ENCODE measurements at regions not wholly inside any gene's neighbourhood (a gene's known extent, or its start where the extent isn't known, plus 50 kb on each side); places are given as distances from the start of the nearest gene placed in this dataset.

GRCh38 chr16:80104401-80104800, 436.4 kb upstream of the DYNLRB2 start:
- no peak for ATAC-seq (ENCODE audit: low read depth)
- intact Hi-C loops (cut with micrococcal nuclease), result no loop called here
- Histone ChIP-seq H3K36me3 (replicated peaks in 1 of 2; ENCODE audit: control extremely low read depth in 1 of 2, control insufficient read depth in 1 of 2, extremely low read depth in 1 of 2, insufficient read depth in 2 of 2, low read length in 1 of 2) (no peaks in the 10 kb centered on the region), H2AFZ (ENCODE audit: insufficient read depth, low read depth, low read length, poor library complexity, severe bottlenecking) (no peak overlapping the region), H3K4me2 (replicated peaks; ENCODE audit: low read depth, low read length, poor library complexity, severe bottlenecking) (no peak overlapping the region), H3K27ac (ENCODE audit: low read length in 2 of 2) (no peak overlapping the region), H4K20me1 (ENCODE audit: control insufficient read depth, insufficient read depth, low read length, poor library complexity, severe bottlenecking) (no peaks in the 10 kb centered on the region), H3K79me2 (ENCODE audit: control insufficient read depth, insufficient read depth, low read length) (no peaks in the 10 kb centered on the region), H3K4me3 (ENCODE audit: control extremely low read depth in 1 of 5, extremely low read depth in 1 of 5, insufficient read depth in 1 of 5, low read depth in 2 of 5, low read length in 4 of 5) (no peak overlapping the region), H3K4me1 (ENCODE audit: control insufficient read depth in 2 of 2, insufficient read depth in 2 of 2, low read length in 2 of 2) (no peaks in the 10 kb centered on the region), H3K9me3 (ENCODE audit: control extremely low read depth in 1 of 3, control insufficient read depth in 2 of 3, insufficient read depth in 1 of 3, low read length in 2 of 3) (no peaks in the 10 kb centered on the region), H3K9ac (ENCODE audit: low read length) (no peak overlapping the region), H3K27me3 (replicated peaks in 1 of 4; ENCODE audit: control extremely low read depth in 1 of 4, control insufficient read depth in 3 of 4, insufficient read depth in 4 of 4, low read length in 3 of 4) (no peaks in the 10 kb centered on the region)
- no peak overlapping the region for H3K27ac Mint-ChIP-seq
- no peak for TF ChIP-seq EZH2 (IDR thresholded peaks at IDR 0.05; ENCODE audit: borderline replicate concordance, insufficient read depth, low read depth, low read length, poor library complexity, severe bottlenecking)
- TF ChIP-seq, protein P1, sequence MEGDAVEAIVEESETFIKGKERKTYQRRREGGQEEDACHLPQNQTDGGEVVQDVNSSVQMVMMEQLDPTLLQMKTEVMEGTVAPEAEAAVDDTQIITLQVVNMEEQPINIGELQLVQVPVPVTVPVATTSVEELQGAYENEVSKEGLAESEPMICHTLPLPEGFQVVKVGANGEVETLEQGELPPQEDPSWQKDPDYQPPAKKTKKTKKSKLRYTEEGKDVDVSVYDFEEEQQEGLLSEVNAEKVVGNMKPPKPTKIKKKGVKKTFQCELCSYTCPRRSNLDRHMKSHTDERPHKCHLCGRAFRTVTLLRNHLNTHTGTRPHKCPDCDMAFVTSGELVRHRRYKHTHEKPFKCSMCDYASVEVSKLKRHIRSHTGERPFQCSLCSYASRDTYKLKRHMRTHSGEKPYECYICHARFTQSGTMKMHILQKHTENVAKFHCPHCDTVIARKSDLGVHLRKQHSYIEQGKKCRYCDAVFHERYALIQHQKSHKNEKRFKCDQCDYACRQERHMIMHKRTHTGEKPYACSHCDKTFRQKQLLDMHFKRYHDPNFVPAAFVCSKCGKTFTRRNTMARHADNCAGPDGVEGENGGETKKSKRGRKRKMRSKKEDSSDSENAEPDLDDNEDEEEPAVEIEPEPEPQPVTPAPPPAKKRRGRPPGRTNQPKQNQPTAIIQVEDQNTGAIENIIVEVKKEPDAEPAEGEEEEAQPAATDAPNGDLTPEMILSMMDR (IDR thresholded peaks at IDR 0.05), result no peak
- H3K4me3 Mint-ChIP-seq, result no peak overlapping the region
- ChIA-PET CTCF (no interaction called here), POLR2A (no interaction called here)
- peaks cover 4% of the 10 kb centered on the region for H3K9me3 Mint-ChIP-seq (ENCODE audit: insufficient read depth)
- H3K4me1 Mint-ChIP-seq, result no peaks in the 10 kb centered on the region
- WGBS (ENCODE audit: insufficient coverage), result no CpG with 5 or more reads among the region's 3 CpGs
- DNase-seq, result no peak
- H3K27me3 Mint-ChIP-seq, result peaks cover 23% of the 10 kb centered on the region

DNA sequence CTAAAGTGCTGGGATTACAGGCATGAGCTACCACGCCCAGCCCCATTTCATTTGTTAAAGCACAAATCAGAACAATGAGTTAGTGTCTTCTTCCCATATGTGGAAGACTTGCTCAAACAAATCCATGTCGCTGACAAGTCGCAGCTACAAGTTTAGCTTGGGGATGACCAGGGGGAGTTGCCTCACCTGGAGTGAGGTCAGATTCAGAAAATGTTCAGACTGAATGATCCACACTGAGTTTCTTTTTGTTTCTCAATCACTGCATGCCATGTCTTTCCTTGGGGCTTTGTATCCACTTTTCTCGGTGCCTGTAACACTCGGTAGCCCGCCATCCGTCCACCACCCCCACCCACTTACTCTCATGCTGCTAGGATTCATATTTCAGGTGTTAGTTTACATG, 437.3 kb upstream of the DYNLRB2 start:
- Histone ChIP-seq H3K36me3 (replicated peaks in 1 of 2; ENCODE audit: control extremely low read depth in 1 of 2, control insufficient read depth in 1 of 2, extremely low read depth in 1 of 2, insufficient read depth in 2 of 2, low read length in 1 of 2) (no peaks in the 10 kb centered on the region), H3K4me1 (ENCODE audit: control insufficient read depth in 2 of 2, insufficient read depth in 2 of 2, low read length in 2 of 2) (no peaks in the 10 kb centered on the region), H3K4me2 (replicated peaks; ENCODE audit: low read depth, low read length, poor library complexity, severe bottlenecking) (no peak overlapping the region), H3K9me3 (ENCODE audit: control extremely low read depth in 1 of 3, control insufficient read depth in 2 of 3, insufficient read depth in 1 of 3, low read length in 2 of 3) (no peaks in the 10 kb centered on the region), H2AFZ (ENCODE audit: insufficient read depth, low read depth, low read length, poor library complexity, severe bottlenecking) (no peak overlapping the region), H3K27ac (ENCODE audit: low read length in 2 of 2) (no peak overlapping the region), H4K20me1 (ENCODE audit: control insufficient read depth, insufficient read depth, low read length, poor library complexity, severe bottlenecking) (no peaks in the 10 kb centered on the region), H3K4me3 (ENCODE audit: control extremely low read depth in 1 of 5, extremely low read depth in 1 of 5, insufficient read depth in 1 of 5, low read depth in 2 of 5, low read length in 4 of 5) (no peak overlapping the region), H3K9ac (ENCODE audit: low read length) (no peak overlapping the region), H3K79me2 (ENCODE audit: control insufficient read depth, insufficient read depth, low read length) (no peaks in the 10 kb centered on the region), H3K27me3 (replicated peaks in 1 of 4; ENCODE audit: control extremely low read depth in 1 of 4, control insufficient read depth in 3 of 4, insufficient read depth in 4 of 4, low read length in 3 of 4) (no peaks in the 10 kb centered on the region)
- H3K27ac Mint-ChIP-seq, result no peak overlapping the region
- DNase-seq (no peak), ATAC-seq (ENCODE audit: low read depth) (no peak)
- intact Hi-C loops (cut with micrococcal nuclease), result no loop called here
- ChIA-PET CTCF (no interaction called here), POLR2A (no interaction called here)
- peaks cover 6% of the 10 kb centered on the region for H3K9me3 Mint-ChIP-seq (ENCODE audit: insufficient read depth)
- no peaks in the 10 kb centered on the region for H3K4me1 Mint-ChIP-seq
- 97% methylated on average over 3 of the region's 7 CpGs for WGBS (ENCODE audit: insufficient coverage)
- peaks cover 27% of the 10 kb centered on the region for H3K27me3 Mint-ChIP-seq
- H3K4me3 Mint-ChIP-seq, result no peak overlapping the region
- TF ChIP-seq EZH2 (IDR thresholded peaks at IDR 0.05; ENCODE audit: borderline replicate concordance, insufficient read depth, low read depth, low read length, poor library complexity, severe bottlenecking), result no peak
- TF ChIP-seq, protein P1 (IDR thresholded peaks at IDR 0.05), result no peak
